Effector memory CD8-positive, alpha-beta T cell (primary cell): ENCODE measurements at regions not wholly inside any gene's neighbourhood (a gene's known extent, or its start where the extent isn't known, plus 50 kb on each side); places are given as distances from the start of the nearest gene placed in this dataset.
"Not testable (repeated sequence)": the region's sequence is repeated elsewhere in the genome, so short reads cannot be mapped to it uniquely, and the experiment has no call there.

Source experiments
- ATAC-seq: fragments of 150-1000 bp; cut with Tn5 transposase; replicated peaks from 2 replicates; pipeline ENCODE4 v1.10.0; 2021; ENCODE audit warnings: mild to moderate bottlenecking, moderate library complexity
- DNase-seq, 3 experiments: peaks; one replicate each; pipeline ENCODE4 v3.0.0; 2021
- H3K27ac Mint-ChIP-seq, 2 donors: one replicate each; pipeline ENCODE4 v1.8.0; 2022; ENCODE audit warnings: mild to moderate bottlenecking in 2 of 2, mixed read lengths in 2 of 2, moderate library complexity in 2 of 2
- H3K27me3 Mint-ChIP-seq, 2 donors: one replicate each; pipeline ENCODE4 v1.8.0; 2022; ENCODE audit warnings: mixed read lengths in 2 of 2
- H3K36me3 Mint-ChIP-seq: one replicate; pipeline ENCODE4 v1.8.0; 2022; ENCODE audit warnings: mild to moderate bottlenecking, moderate library complexity, mixed read lengths; ENCODE audit not compliant: insufficient read depth
- H3K4me1 Mint-ChIP-seq, 2 donors: one replicate each; pipeline ENCODE4 v1.8.0; 2022; ENCODE audit warnings: low read depth in 2 of 2, mixed read lengths in 2 of 2
- H3K4me3 Mint-ChIP-seq, 2 donors: one replicate each; pipeline ENCODE4 v1.8.0; 2022; ENCODE audit warnings: mild to moderate bottlenecking in 2 of 2, mixed read lengths in 2 of 2, moderate library complexity in 2 of 2
- H3K9me3 Mint-ChIP-seq, 2 donors: one replicate each; pipeline ENCODE4 v1.8.0; 2022; ENCODE audit warnings: mixed read lengths in 2 of 2

DNA sequence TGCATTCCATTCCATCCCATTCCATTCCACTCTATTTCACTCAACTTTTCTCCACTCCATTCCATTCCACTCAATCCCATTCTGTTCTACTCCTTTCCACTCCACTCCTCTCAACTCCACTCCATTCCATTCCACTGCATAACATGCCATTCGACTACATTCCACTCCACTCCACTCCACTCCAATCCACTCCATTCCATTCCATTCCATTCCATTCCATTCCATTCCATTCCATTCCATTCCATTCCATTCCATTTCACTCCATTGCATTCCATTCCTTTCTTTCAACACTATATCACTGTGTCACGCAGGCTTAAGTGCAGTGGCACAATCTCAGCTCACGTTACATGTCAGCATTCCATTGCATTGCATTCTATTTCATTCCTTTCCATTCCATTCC, 1430.4 kb downstream of the TSPY10 start:
- peaks cover 78 to 83% of the 10 kb centered on the region in 2 donors for H3K9me3 Mint-ChIP-seq
- not testable (repeated sequence) for H3K27ac Mint-ChIP-seq, DNase-seq, H3K4me1 Mint-ChIP-seq, H3K4me3 Mint-ChIP-seq, H3K27me3 Mint-ChIP-seq, H3K36me3 Mint-ChIP-seq, ATAC-seq

DNA sequence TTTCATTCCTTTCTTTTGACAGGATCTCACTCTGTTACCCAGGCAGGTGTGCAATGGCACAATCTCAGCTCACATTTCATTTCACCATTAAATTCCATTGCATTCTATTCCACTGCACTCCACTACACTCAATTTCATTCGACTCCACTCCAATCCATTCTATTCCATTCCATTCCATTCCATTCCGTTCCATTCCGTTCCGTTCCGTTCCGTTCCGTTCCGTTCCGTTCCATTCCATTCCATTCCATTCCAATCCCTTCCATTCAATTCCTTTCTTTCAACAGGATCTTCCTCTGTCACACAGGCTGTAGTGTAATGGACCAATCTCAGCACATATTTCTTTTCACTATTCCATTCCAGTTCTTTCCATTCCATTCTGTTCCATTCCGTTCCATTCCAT, 1445.7 kb downstream of the TSPY10 start:
- no peak overlapping the region for H3K4me3 Mint-ChIP-seq
- no peaks in the 10 kb centered on the region for H3K27me3 Mint-ChIP-seq
- H3K27ac Mint-ChIP-seq: no peak overlapping the region
- H3K36me3 Mint-ChIP-seq: peaks cover 2% of the 10 kb centered on the region
- no peaks in the 10 kb centered on the region for H3K4me1 Mint-ChIP-seq
- peaks cover 92% of the 10 kb centered on the region in 2 donors for H3K9me3 Mint-ChIP-seq
- DNase-seq (no peak), ATAC-seq (no peak)

DNA sequence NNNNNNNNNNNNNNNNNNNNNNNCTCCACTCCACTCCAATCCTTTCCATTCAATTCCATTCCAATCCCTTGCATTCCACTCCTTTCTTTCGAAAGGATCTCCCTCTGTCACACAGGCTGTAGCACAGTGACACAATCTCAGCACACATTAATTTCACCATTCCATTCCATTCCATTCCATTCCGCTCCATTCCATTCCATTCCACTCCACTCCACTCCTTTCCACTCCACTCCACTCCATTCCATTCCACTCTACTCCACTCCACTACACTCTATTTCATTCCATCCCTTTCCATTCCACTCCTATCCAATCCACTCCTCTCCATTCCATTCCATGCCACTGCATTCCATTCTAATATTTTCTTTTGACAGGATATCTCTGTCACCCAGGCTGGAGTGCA, 1459.0 kb downstream of the TSPY10 start:
- no peaks in the 10 kb centered on the region for H3K27me3 Mint-ChIP-seq
- H3K9me3 Mint-ChIP-seq: peaks cover 86 to 100% of the 10 kb centered on the region in 2 donors
- DNase-seq (no peak), ATAC-seq (no peak)
- H3K4me1 Mint-ChIP-seq: no peaks in the 10 kb centered on the region
- no peak overlapping the region for H3K27ac Mint-ChIP-seq
- no peak overlapping the region for H3K4me3 Mint-ChIP-seq
- no peaks in the 10 kb centered on the region for H3K36me3 Mint-ChIP-seq

DNA sequence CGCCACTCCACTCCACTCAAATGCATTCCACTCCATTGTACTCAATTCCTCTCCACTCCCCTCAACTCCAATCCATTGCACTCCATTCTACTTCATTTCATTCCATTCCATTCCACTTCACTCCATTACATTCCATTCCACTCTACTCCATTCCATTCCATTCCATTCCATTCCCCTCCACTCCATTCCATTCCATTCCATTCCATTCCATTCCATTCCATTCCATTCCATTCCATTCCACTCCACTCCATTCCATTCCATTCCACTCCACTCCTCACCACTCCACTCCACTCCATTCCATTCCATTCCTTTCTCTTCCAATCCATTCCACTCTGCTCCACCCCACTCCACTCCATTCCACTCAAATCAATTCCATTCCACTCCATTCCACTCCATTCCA, 1459.9 kb downstream of the TSPY10 start:
- Mint-ChIP-seq H3K4me3 (no peak overlapping the region), H3K27ac (no peak overlapping the region), H3K36me3 (no peaks in the 10 kb centered on the region), H3K4me1 (no peaks in the 10 kb centered on the region), H3K9me3 (peaks cover 85 to 100% of the 10 kb centered on the region in 2 donors), H3K27me3 (no peaks in the 10 kb centered on the region)
- DNase-seq (no peak), ATAC-seq (no peak)

DNA sequence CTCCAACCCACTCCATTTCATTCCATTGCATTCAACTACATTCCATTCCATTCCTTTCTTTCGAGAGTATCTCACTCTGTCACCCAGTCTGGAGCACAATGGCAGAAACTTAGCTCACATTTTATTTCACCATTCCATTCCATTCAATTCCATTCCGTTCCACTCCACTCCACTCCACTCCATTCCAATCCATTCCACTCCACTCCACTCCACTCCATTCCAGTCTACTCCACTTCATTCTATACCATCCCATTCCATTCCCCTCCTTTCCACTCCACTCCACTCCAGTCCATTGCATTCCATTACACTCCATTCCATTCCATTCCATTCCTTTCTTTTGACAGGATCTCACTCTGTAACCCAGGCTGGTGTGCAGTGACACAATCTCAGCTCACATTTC, 1466.3 kb downstream of the TSPY10 start:
- ATAC-seq (no peak), DNase-seq (no peak)
- no peak overlapping the region for H3K27ac Mint-ChIP-seq
- H3K4me1 Mint-ChIP-seq: no peaks in the 10 kb centered on the region
- no peaks in the 10 kb centered on the region for H3K27me3 Mint-ChIP-seq
- H3K9me3 Mint-ChIP-seq: peaks cover 80 to 99% of the 10 kb centered on the region in 2 donors
- H3K4me3 Mint-ChIP-seq: no peak overlapping the region
- H3K36me3 Mint-ChIP-seq: no peaks in the 10 kb centered on the region

DNA sequence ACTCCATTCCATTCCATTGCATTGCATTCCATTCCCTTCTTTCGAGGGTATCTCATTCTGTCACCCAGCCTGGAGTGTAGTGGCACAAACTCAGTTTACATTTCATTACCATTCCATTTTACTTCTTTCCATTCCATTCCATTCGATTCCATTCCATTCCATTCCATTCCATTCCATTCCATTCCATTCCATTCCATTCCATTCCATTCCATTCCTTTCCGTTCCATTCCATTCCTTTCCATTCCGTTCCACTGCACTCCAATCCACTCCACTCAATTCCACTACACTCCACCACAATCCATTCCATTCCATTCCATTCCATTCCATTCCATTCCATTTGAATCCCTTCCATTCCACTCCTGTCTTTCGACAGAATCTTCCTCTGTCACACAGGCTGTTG, 1472.0 kb downstream of the TSPY10 start:
- not testable (repeated sequence) for H3K36me3 Mint-ChIP-seq, H3K4me1 Mint-ChIP-seq, H3K27ac Mint-ChIP-seq, ATAC-seq, H3K27me3 Mint-ChIP-seq, H3K4me3 Mint-ChIP-seq, DNase-seq
- H3K9me3 Mint-ChIP-seq: peaks cover 71 to 73% of the 10 kb centered on the region in 2 donors

DNA sequence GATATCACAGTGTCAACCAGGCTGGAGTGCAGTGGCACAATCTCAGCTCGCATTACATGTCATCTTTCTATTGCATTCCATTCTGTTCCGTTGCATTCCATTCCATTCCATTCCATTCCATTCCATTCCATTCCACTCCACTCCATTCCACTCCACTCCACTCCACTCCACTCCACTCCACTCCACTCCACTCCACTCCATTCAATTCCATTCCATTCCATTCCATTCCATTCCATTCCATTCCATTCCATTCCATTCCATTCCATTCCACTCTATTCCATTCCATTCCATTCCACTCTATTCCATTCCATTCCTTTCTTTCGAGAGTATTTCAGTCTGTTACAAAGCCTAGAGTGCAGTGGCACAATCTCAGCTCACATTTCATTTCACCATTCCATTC, 1486.5 kb downstream of the TSPY10 start:
- not testable (repeated sequence) for H3K27me3 Mint-ChIP-seq, DNase-seq, H3K4me1 Mint-ChIP-seq, ATAC-seq, H3K36me3 Mint-ChIP-seq, H3K27ac Mint-ChIP-seq, H3K4me3 Mint-ChIP-seq
- peaks cover 86 to 91% of the 10 kb centered on the region in 2 donors for H3K9me3 Mint-ChIP-seq

DNA sequence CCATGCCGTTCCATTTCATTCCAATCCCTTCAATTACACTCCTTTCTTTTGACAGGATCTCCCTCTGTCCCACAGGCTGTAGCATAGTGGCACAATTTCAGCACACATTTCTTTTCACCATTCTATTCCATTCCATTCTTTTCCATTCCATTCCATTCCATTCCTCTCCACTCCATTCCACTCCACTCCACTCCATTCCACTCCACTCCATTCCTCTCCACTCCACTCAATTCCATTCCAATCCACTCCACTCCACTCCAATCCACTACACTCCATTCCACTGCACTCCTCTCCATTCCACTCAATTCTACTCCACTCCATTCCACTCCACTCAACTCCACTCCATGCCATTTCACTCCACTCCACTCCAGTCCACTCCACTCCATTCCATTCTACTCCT, 1495.1 kb downstream of the TSPY10 start:
- no peak for DNase-seq
- H3K4me3 Mint-ChIP-seq: no peak overlapping the region

DNA sequence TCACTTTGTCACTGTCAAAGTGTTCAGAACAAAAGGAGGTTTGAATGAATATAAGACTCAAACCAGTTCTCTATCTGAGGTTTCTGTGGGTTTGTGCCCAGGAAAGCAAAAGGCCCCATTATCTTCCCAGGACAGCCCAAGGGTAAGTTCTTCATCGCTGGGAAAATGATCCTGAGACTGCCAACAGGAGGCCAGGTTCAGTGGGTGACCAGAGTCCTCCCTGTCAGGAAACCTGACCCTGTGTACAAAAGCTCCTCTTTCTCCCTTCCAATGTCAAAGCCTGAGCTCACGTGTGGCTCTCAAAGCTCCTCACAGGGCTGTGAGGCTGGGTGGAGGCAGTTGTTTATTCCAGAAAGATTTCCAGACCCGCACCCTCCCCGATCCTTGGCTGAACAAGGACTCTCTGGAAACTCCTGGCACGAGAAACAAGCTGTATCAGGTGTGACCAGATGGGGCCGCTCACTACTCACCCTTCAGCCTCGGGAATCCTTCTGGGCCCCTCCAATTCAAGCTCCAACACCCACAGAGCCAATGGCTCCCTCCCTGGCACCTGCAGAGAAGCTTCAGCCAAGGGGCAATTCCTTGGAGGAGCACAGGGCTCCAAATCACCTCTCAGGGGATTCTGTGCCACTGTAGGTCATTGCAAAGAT, 1516.7 kb downstream of the TSPY10 start:
- ATAC-seq: no peak
- Mint-ChIP-seq H3K4me1 (no peaks in the 10 kb centered on the region), H3K27me3 (no peaks in the 10 kb centered on the region), H3K9me3 (peaks cover 22 to 29% of the 10 kb centered on the region in 2 donors), H3K36me3 (no peaks in the 10 kb centered on the region), H3K4me3 (no peak overlapping the region), H3K27ac (no peak overlapping the region)
- no peak for DNase-seq

More for the DNA sequence above, 1495.1 kb downstream of the TSPY10 start:
- no peaks in the 10 kb centered on the region for H3K4me1 Mint-ChIP-seq
- no peak overlapping the region for H3K27ac Mint-ChIP-seq
- H3K27me3 Mint-ChIP-seq: no peaks in the 10 kb centered on the region
- no peak for ATAC-seq
- peaks cover 86 to 90% of the 10 kb centered on the region in 2 donors for H3K9me3 Mint-ChIP-seq
- H3K36me3 Mint-ChIP-seq: no peaks in the 10 kb centered on the region

DNA sequence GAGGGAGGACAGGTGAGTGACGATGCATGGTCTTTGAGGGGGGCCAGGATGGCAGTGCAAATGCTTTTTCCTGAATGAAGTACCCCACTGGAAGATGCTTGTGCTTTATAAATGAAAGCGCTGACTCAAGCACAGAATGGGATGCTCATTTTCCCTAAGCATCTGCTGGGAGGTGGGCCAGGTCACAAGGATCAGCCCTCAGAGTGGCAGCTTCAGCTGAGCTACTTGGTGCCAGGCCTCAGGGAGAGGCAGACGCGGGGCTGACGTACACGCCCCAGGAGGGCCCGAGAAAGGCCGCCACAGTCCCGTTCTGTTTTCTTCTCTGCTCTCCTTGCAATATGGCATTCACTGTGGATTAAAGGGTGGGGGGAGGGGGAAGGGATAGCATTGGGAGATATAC, 1535.8 kb downstream of the TSPY10 start:
- Mint-ChIP-seq H3K9me3 (peaks cover 4 to 6% of the 10 kb centered on the region in 2 donors), H3K27ac (no peak overlapping the region), H3K4me1 (no peaks in the 10 kb centered on the region), H3K27me3 (no peaks in the 10 kb centered on the region), H3K36me3 (no peaks in the 10 kb centered on the region), H3K4me3 (no peak overlapping the region)
- ATAC-seq (no peak), DNase-seq (no peak)

DNA sequence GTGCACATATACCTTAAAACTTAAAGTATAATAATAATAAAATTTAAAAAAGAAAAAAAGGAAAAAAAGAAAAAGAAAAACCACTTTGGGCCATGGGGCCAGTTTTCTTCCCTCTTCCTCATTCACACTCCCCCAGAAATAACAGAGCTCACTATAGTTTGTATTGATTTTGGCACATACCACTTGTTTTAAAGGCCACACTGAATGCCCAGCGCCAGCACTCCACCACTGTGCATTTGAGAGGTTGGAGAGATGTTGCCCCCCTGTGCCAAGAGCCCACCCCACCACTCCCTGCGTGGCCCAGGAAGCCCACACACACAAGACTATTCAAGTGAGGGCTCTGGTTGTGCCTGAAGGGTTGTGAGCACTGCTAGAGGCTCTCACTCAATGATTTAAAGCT, 1536.3 kb downstream of the TSPY10 start:
- peaks cover 4 to 6% of the 10 kb centered on the region in 2 donors for H3K9me3 Mint-ChIP-seq

DNA sequence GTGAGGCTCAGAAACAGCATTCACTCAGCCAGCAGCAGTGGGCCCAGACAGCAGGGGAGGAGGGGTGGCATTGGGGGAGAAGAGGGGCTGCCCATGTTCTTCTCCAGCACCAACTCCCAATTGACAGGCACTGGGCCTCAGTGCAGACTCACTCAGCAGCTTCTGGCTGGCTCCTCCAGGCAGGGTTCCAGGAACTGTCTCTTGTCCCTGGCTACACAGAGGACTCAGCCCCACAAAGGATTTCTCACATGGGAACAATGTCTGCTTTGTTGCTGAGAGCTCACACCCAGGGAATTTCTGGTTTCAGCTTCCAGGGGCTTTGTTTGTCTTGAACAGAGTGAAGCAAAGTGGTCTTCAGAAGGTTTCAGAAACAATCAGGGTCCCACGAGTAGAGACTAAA, 1536.7 kb downstream of the TSPY10 start:
- no peak overlapping the region for H3K4me3 Mint-ChIP-seq
- H3K36me3 Mint-ChIP-seq: no peaks in the 10 kb centered on the region
- no peak overlapping the region for H3K27ac Mint-ChIP-seq
- DNase-seq (no peak), ATAC-seq (no peak)
- H3K4me1 Mint-ChIP-seq: no peaks in the 10 kb centered on the region
- H3K27me3 Mint-ChIP-seq: no peaks in the 10 kb centered on the region
- H3K9me3 Mint-ChIP-seq: peaks cover 4 to 5% of the 10 kb centered on the region in 2 donors

More for the DNA sequence above, 1536.3 kb downstream of the TSPY10 start:
- Mint-ChIP-seq H3K36me3 (no peaks in the 10 kb centered on the region), H3K4me3 (no peak overlapping the region), H3K27ac (no peak overlapping the region), H3K27me3 (no peaks in the 10 kb centered on the region), H3K4me1 (no peaks in the 10 kb centered on the region)
- no peak for ATAC-seq
- no peak for DNase-seq

DNA sequence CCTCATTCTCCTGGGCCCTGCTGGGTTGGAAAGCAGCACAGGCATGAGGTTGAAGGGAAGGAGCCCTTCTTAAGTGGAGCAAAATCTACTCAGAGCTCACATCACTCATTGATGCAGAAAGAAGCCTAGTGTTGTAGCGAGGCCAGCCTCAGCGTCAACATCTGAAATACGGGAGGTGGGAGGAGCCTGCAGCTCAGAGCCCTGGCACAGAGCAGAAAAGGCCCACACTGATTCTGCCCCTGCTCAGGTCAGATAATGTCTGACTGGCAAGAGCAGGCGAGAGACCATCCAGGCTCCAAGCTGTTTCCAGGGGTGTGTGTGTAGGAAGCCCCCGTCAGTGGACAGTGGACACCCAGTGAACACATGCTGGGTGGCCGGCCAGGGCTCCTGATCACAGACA, 1541.6 kb downstream of the TSPY10 start:
- H3K9me3 Mint-ChIP-seq: peaks cover 3 to 5% of the 10 kb centered on the region in 2 donors
- ATAC-seq (no peak), DNase-seq (no peak)
- H3K4me1 Mint-ChIP-seq: no peaks in the 10 kb centered on the region
- no peak overlapping the region for H3K4me3 Mint-ChIP-seq
- H3K27me3 Mint-ChIP-seq: no peaks in the 10 kb centered on the region
- no peaks in the 10 kb centered on the region for H3K36me3 Mint-ChIP-seq
- no peak overlapping the region for H3K27ac Mint-ChIP-seq

DNA sequence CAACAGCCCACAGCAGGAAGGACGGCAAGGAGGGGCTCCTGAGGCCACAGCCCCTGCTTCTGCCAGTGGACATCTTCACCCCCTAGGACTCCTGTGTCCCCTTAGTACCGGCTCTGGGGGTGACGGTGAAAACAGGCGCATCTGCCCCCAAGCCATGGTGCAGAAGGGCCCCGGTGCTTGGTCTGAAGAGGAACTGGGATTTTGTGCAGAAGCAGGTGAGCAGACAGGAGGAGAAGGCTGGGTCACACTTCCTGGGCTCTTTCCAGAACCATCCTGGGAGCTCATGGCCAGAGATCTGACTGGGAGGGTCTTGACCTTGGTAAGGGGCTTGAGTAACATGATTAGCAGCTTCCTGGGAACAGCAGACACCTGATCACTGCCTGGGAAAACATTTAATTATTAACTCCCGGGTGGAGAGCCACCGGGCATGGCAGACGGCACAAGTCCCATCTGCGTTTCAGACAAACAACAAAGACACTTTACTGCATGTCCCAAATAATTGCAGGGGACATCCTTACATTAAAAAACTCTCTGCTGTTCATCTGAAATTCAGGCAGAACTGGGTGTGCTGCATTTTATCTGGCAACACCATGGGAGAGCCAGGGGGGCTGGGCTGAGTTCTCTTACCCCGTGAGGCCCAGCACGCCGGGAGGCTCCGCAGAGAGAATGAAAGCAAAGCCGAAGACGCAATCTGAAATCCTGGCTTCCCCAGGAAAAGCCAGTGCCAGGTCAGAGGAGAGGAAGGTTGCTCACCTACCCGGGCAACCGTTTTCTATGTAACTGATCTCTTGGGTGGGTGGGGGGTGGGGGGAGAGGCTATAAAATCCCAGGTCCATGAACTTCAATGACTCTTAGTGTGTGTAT, 1542.8 kb downstream of the TSPY10 start:
- no peaks in the 10 kb centered on the region for H3K27me3 Mint-ChIP-seq
- no peaks in the 10 kb centered on the region for H3K4me1 Mint-ChIP-seq
- no peak for DNase-seq
- no peak overlapping the region for H3K4me3 Mint-ChIP-seq
- ATAC-seq: no peak
- H3K27ac Mint-ChIP-seq: no peak overlapping the region
- peaks cover 4 to 8% of the 10 kb centered on the region in 2 donors for H3K9me3 Mint-ChIP-seq
- H3K36me3 Mint-ChIP-seq: no peaks in the 10 kb centered on the region
